Cerebellar nuclear complex (tissue), 1 donor: ENCODE measurements at regions not wholly inside any gene's neighbourhood (a gene's known extent, or its start where the extent isn't known, plus 50 kb on each side); places are given as distances from the start of the nearest gene placed in this dataset.
"Not testable (repeated sequence)": the region's sequence is repeated elsewhere in the genome, so short reads cannot be mapped to it uniquely, and the experiment has no call there.

ENCODE experiments used
- DNase-seq, 2 experiments: peaks; one replicate each; lab custom pipeline; 2025; lab: John Stamatoyannopoulos, UW

- DNase-seq, result no peak
Observed at GRCh38 chr9:95784318-95784717, 91.2 kb upstream of the ERCC6L2 start.

GRCh38 chr9:95783426-95783975 is 92.0 kb upstream of the ERCC6L2 start:
- no peak for DNase-seq

DNA sequence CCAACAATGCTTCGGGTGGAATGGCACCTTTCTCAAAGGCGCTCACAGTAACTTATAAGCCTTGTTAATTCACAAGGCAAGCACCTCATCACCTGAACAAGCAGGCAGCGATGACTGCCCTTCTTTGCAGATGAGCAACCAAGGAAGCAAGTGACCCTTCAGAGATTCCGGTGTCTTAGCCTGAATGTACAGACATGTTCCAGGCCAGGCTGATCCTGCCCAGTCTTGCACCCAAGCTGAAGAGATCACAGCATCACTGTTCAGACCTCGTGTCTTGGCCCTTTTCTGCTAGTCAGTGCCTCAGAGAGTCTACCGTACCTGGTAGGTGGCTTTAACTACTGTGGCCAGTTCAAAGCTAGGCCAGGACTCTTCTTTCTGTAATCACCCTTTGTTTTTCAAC is 94.7 kb upstream of the ERCC6L2 start:
- no peak for DNase-seq

GRCh38 chr9:95780121-95780520 is 95.4 kb upstream of the ERCC6L2 start:
- DNase-seq, result no peak

DNA sequence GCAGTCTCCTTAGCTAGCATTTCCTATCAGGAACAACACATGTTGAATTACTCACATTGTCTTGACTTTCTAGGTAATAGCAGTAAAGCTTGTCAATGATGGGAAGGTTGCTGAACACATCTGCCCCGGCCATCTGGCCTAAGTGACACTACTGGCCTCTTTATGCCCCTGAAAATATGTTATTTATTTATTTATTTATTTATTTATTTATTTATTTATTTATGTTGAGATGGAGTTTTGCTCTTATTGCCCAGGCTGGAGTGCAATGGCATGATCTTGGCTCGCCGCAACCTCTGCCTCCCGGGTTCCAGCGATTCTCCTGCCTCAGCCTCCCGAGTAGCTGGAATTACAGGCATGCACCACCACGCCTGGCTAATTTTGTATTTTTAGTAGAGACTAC is 95.9 kb upstream of the ERCC6L2 start:
- not testable (repeated sequence) for DNase-seq

- DNase-seq, result no peak
Observed at GRCh38 chr9:95778957-95779356, 96.5 kb upstream of the ERCC6L2 start.

DNA sequence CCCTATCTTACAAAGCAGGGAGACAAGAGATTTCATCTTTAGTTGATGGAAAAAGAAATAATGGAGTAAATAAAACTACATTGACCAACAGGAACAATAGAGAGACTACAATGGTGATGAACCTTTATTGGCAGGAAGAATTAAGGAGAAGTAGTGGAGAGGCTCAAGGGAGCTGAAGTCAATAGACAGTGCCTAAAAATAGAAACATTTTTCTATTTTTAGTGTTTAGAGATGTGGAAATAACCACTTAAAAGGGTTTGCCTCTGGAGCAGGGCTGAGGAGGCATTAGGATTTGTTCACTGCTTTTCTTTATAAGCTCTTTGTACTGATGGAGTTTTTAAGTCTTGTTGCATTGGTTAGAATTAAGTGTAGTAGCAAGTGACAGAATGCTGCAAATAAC is 98.4 kb upstream of the ERCC6L2 start:
- no peak for DNase-seq

GRCh38 chr9:95776176-95776575 is 99.3 kb upstream of the ERCC6L2 start:
- DNase-seq, result no peak

DNA sequence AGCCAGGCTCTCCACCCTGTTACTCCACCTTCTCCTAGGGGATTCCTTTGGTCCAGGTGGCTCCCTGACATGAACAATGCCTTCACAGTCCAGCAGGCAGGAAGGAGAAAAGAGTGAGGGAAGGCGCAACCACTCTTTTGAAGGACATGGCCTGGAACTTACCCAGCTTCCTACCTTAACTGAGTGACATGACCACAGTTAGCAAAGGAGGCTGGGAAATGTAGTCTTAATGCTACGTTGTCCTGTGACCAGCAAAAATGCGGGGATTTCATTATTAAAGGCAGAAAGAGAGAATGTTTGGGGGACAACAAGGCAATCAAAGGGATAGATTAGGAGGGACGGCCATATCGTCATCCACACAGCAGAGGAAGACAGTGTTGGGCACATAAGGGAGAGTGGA is 100.3 kb upstream of the ERCC6L2 start:
- no peak for DNase-seq

DNA sequence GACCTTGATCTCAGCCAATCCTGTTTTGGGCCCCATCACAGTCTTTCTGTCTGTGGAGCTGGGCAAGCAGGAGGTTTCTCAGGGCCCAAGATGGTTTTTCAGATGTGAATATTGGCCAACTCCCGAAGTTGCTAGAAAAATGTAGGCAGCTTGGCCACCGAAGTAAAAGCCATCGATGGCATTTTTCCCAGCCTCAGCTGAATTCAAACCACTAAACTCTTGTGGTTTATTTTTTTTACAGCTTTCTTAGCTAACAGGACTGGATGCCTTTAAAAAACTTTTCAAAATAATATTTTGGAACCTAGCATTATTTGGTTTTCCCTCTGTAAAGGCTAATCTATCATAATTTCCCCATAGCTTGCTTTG is 102.5 kb upstream of the ERCC6L2 start:
- no peak for DNase-seq

- DNase-seq, result no peak
Observed at GRCh38 chr9:95772320-95773052, 103.0 kb upstream of the ERCC6L2 start.

DNA sequence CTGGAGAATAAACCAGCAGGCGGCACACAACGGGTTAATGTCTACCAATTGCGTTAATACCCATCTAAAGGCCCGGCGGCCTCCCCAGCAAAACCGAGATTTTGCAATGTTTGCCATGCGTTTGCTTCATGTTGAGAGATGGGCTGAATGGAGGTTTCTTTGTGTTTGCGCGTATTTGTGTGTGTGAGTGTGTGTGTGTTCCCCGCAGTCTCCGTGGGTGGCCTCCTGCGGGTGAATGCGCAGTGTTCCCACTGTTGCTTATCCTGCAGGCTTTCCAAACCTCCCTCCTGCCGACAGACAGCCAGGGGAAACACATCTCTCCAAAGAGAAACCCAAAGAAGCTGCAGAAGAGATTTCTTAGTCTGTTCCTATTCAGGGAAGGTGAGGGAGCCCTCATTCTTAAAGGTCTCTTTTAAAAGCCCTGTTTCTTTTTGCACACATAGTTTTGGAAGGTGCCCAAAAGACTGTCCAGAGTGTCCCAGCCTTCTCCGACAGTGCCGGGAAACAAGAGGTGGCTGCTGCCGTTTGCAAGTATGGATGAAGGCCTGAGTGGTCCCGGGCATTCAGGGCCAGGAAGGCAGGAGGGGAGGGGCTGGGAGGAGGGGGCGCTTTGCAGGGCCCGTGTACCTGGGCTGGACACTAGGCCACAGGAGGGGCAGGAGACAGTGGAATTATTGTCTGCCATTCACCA is 103.8 kb upstream of the ERCC6L2 start:
- no peak for DNase-seq

- no peak for DNase-seq
Observed at GRCh38 chr9:95770653-95771131, 104.8 kb upstream of the ERCC6L2 start.

DNA sequence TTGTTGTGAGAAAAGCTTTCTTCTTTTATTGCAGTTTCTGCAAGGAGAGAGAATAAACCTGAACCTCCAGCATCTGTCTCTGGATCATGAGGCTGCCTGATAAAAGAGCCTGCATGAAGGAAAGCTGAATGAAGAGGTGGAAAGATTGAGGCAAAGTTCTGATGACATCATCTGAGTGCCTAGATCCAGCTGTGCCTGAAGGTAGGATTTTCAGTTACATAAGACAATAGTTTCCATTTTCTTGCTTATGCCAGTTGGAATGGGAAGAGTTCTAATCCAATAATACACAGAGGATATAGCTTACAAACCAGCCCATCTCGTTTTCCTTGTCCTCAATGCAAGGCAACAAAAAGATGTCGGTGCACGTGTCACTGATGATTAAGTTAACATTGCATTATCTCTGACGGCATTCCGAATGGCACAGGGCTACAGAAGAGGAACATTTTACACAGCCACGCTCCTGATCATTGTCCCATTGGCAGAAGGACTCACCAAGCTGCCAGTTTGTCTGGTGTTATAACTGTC is 105.5 kb upstream of the ERCC6L2 start:
- no peak for DNase-seq

- no peak for DNase-seq
Observed at GRCh38 chr9:95769473-95769872, 106.0 kb upstream of the ERCC6L2 start.

- no peak for DNase-seq
Observed at GRCh38 chr9:95766906-95767305, 108.6 kb upstream of the ERCC6L2 start.

GRCh38 chr9:95764533-95765319 is 110.8 kb upstream of the ERCC6L2 start:
- no peak for DNase-seq

DNA sequence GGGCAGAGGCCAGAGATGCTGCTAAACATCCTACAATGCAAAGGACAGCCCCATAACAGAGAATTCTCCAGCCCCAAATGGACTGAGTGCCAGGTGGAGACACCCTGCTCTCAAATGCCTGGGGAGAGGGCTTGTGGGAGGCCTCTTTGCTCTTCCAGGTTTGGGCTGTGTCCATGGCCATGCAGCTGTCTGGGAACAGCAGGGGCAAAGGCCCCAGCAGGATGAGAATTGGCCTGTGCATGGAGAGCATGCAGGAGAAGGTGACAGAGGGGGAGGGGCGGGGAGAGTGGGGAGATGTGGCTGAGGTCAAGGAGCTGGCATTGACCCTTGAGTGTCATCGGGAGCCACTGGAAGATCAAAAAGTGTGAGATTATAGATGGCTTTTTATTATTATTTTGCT is 111.5 kb upstream of the ERCC6L2 start:
- DNase-seq, result no peak

- no peak for DNase-seq
Observed at GRCh38 chr9:95763006-95763405, 112.5 kb upstream of the ERCC6L2 start.

DNA sequence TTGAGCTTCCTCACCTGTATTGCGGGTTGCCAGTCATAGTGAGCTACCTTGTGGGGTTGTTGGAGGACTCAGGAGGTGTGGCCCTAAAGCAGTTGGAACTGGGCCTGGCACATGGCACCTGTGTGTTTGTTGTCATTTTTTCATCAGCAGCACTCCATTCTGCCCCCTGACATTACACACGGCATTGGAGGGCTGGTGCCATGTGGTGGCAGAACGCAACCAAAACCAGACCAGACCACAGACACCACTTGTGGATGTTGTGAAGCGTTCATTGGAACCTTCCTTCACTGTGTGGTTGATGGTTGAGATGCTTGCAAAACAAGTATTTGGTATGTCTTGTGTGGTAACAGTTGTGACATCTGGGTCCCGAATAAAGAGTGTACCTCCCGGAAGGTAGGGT is 113.2 kb upstream of the ERCC6L2 start:
- DNase-seq, result no peak

DNA sequence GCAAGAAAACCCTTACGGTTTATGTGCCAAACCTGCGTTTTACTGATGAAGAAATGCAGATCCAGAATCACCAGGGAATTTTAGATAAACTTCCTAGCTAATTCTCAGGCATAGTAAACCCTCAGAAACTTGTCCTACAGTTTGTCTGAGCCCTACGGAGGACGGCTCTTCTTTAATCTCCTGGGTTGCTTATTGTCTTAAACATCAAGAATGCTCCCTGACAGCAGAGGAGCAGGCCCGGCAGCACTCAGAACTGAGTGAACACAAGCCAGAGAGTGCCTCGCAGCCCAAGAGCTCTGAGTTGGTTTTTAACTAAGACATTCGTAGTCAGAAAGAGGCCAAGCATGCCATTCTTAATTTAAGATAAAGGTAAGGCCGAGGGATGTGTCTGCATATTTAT is 114.7 kb upstream of the ERCC6L2 start:
- no peak for DNase-seq

DNA sequence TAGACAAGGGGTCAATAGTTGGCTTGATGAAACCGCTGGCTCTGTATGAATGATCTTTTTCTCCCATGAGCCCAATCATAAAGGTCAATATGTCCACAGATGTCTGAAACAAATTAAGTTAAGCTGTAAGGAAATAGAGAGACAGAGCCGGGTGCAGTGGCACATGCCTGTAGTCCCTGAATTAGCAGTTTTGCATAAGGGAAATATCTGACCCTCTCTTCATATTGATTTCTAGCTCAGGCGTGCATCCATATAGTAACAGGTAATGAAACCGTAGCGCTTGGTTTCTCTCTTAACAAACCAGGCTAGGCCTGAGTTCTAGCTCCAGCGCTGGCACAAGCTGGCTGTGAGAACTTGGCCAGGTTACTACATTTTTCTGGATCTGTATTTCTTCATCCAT is 118.1 kb upstream of the ERCC6L2 start:
- DNase-seq, result no peak
